ENCODE measurements at regions not wholly inside any gene's neighbourhood (a gene's known extent, or its start where the extent isn't known, plus 50 kb on each side); places are given as distances from the start of the nearest gene placed in this dataset.

DNA sequence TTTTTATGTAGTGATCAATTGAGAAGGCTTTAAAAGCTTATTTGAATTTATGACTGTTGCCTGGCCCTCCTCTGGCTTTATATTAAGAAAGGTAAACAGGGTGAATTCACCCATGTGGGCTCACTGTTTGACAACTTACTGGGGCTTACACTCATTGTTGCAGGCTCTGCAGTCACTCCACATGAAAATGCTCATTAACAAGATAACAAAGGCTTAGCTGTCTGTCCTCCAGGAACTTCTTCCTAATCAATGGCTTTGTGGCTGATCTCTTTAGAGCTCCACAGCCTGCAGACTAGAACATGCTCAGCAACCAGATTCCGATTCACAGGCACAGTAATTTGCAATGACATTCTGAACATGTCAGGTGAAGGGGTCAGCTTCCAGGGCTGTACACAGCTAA, 323.2 kb upstream of the MAN1A1 start:
- no TSS peak for BruUV-seq (replicated peaks)
- Histone ChIP-seq H3K27ac (ENCODE audit: low read length) (no peak overlapping the region), H3K36me3 (ENCODE audit: control insufficient read depth, insufficient read depth, low read length) (no peaks in the 10 kb centered on the region), H3K4me1 (ENCODE audit: control insufficient read depth, insufficient read depth, low read length) (no peaks in the 10 kb centered on the region), H3K4me3 (ENCODE audit: low read depth in 2 of 2, low read length in 2 of 2) (no peak overlapping the region), H3K9me3 (ENCODE audit: control insufficient read depth, insufficient read depth, low read depth, low read length) (no peaks in the 10 kb centered on the region), H3K27me3 (ENCODE audit: control insufficient read depth, insufficient read depth, low read length) (no peaks in the 10 kb centered on the region)
- TF ChIP-seq SIN3A (IDR thresholded peaks at IDR 0.05; ENCODE audit: borderline replicate concordance, insufficient read depth, low read depth, low read length) (no peak), TCF7L2 (IDR thresholded peaks at IDR 0.05; ENCODE audit: low read depth, low read length) (no peak), POLR2AphosphoS5 (IDR thresholded peaks at IDR 0.05; ENCODE audit: low read depth, low read length) (no peak)
- TF ChIP-seq, protein P1, sequence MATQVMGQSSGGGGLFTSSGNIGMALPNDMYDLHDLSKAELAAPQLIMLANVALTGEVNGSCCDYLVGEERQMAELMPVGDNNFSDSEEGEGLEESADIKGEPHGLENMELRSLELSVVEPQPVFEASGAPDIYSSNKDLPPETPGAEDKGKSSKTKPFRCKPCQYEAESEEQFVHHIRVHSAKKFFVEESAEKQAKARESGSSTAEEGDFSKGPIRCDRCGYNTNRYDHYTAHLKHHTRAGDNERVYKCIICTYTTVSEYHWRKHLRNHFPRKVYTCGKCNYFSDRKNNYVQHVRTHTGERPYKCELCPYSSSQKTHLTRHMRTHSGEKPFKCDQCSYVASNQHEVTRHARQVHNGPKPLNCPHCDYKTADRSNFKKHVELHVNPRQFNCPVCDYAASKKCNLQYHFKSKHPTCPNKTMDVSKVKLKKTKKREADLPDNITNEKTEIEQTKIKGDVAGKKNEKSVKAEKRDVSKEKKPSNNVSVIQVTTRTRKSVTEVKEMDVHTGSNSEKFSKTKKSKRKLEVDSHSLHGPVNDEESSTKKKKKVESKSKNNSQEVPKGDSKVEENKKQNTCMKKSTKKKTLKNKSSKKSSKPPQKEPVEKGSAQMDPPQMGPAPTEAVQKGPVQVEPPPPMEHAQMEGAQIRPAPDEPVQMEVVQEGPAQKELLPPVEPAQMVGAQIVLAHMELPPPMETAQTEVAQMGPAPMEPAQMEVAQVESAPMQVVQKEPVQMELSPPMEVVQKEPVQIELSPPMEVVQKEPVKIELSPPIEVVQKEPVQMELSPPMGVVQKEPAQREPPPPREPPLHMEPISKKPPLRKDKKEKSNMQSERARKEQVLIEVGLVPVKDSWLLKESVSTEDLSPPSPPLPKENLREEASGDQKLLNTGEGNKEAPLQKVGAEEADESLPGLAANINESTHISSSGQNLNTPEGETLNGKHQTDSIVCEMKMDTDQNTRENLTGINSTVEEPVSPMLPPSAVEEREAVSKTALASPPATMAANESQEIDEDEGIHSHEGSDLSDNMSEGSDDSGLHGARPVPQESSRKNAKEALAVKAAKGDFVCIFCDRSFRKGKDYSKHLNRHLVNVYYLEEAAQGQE (IDR thresholded peaks at IDR 0.05; ENCODE audit: insufficient read depth in 1 of 2, low read depth in 2 of 2, low read length in 1 of 2): no peak
- ATAC-seq (no peak), DNase-seq (ENCODE audit: low read depth, low spot score) (no peak)
- POLR2A ChIA-PET: no interaction called here
- intact Hi-C loops (cut with micrococcal nuclease; ENCODE audit: unreplicated experiment): no loop called here
- in situ Hi-C loops (cut with HindIII; ENCODE audit: low pct_unique_long_range_greater_than_20kb, low sequenced_read_pairs): no loop called here
- CTCF ChIA-PET: no interaction called here

DNA sequence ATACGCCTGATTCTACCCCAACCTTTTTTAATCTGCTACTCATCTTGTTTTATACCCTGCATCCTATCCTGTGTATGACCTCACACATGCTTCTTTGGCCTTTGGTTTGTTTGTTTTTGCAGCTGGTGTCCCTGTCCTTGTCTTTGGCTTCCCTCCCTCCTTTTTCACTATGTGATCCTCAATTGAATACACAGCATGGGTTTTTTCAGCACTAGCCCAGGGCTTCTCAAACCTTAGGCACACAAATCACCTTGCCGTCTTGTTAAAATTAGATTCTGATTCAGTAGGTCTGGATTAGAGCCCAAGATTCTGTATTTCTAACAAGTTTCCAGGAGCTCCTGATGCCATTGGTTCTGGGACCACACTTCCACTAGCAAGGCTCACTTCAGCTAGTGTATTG, 321.5 kb upstream of the MAN1A1 start:
- ATAC-seq (no peak), DNase-seq (ENCODE audit: low read depth, low spot score) (no peak)
- Histone ChIP-seq H3K27me3 (ENCODE audit: control insufficient read depth, insufficient read depth, low read length) (no peaks in the 10 kb centered on the region), H3K36me3 (ENCODE audit: control insufficient read depth, insufficient read depth, low read length) (no peaks in the 10 kb centered on the region), H3K9me3 (ENCODE audit: control insufficient read depth, insufficient read depth, low read depth, low read length) (no peaks in the 10 kb centered on the region), H3K27ac (ENCODE audit: low read length) (no peak overlapping the region), H3K4me1 (ENCODE audit: control insufficient read depth, insufficient read depth, low read length) (no peaks in the 10 kb centered on the region), H3K4me3 (ENCODE audit: low read depth in 2 of 2, low read length in 2 of 2) (no peak overlapping the region)
- ChIA-PET CTCF (no interaction called here), POLR2A (no interaction called here)
- no TSS peak for BruUV-seq (replicated peaks)
- intact Hi-C loops (cut with micrococcal nuclease; ENCODE audit: unreplicated experiment): no loop called here
- TF ChIP-seq TCF7L2 (IDR thresholded peaks at IDR 0.05; ENCODE audit: low read depth, low read length) (no peak), POLR2AphosphoS5 (IDR thresholded peaks at IDR 0.05; ENCODE audit: low read depth, low read length) (no peak), SIN3A (IDR thresholded peaks at IDR 0.05; ENCODE audit: borderline replicate concordance, insufficient read depth, low read depth, low read length) (no peak)
- TF ChIP-seq, protein P1 (IDR thresholded peaks at IDR 0.05; ENCODE audit: insufficient read depth in 1 of 2, low read depth in 2 of 2, low read length in 1 of 2): no peak
- TF ChIP-seq, protein P2, sequence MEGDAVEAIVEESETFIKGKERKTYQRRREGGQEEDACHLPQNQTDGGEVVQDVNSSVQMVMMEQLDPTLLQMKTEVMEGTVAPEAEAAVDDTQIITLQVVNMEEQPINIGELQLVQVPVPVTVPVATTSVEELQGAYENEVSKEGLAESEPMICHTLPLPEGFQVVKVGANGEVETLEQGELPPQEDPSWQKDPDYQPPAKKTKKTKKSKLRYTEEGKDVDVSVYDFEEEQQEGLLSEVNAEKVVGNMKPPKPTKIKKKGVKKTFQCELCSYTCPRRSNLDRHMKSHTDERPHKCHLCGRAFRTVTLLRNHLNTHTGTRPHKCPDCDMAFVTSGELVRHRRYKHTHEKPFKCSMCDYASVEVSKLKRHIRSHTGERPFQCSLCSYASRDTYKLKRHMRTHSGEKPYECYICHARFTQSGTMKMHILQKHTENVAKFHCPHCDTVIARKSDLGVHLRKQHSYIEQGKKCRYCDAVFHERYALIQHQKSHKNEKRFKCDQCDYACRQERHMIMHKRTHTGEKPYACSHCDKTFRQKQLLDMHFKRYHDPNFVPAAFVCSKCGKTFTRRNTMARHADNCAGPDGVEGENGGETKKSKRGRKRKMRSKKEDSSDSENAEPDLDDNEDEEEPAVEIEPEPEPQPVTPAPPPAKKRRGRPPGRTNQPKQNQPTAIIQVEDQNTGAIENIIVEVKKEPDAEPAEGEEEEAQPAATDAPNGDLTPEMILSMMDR (IDR thresholded peaks at IDR 0.05): no peak
- in situ Hi-C loops (cut with HindIII; ENCODE audit: low pct_unique_long_range_greater_than_20kb, low sequenced_read_pairs): no loop called here
